SHP77 (cell line): ENCODE measurements at regions not wholly inside any gene's neighbourhood (a gene's known extent, or its start where the extent isn't known, plus 50 kb on each side); places are given as distances from the start of the nearest gene placed in this dataset.
"Not testable (repeated sequence)": the region's sequence is repeated elsewhere in the genome, so short reads cannot be mapped to it uniquely, and the experiment has no call there.

ENCODE experiments used
- DNase-seq, 2 experiments: peaks; one replicate each; lab custom pipeline; 2025; lab: John Stamatoyannopoulos, UW

DNA sequence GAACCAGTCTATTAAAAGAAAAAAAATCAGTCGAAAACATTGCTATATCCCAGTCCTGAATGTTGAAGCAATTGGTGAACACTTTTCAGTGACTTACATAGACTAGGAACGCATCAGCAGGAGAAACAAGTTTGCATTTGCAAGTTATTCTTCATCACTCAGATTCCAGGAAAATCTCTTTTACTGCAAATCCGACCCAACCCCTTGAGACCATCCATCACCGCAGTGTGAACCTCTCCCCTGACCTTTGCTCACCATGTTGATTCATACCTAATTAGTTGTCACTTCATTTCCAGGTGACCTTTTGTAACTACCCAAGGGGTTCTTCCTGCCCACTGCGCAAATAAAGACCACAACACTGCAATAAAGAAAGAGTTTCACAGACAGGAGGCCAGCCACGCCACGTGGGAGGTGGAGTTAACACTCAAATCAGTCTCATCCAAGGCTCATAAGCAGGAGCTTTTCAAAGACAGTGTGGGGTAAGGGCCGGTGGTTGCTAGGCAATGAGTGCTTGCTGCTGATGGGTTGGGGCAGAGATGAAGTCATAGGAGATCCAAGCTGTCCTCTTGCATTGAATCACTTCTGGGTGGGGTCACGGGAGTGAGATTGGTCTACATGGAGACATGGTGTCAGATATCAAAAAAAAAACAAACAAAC, 241.3 kb upstream of the TMEM132C start:
- no peak for DNase-seq

DNA sequence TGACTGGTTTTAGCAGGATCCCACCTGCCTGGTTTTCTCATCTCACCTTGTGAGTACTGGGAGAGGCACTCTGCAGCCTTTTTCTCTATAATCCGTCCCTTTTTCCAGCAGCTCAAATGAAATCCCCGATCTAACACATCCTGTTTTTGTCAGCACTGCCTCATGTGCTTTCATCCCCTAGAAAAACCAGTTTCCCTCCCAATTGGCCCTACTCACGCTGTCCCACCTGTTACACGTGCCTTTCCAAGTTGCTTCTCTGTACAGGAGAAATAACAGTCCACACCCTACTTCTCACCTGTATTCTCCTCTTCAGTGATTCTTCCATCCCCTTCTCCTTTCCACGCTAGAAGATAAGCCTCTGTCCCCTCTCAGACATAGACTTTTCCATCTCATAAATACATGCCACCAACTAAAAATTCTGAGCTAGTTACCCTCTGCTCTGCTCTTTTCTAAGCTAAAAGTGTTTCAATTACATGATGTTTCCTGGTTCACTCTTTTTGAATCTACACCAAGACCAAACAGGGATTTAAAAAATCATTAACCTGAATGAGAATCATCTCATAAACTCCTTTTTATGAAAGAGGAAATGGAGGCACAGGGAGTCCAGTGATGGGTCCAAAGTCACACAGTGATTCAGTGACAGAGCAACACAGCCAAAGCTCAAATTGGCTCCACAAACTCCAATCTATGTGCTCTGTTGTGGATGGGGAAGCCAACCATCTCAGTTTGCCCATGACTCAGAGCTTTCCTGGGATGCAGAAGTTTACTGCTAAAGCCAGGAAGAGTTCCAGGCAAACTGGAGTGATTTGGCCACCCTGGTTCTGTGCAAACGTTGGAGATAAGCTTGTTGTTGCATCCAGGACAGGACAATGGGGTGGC, 240.0 kb upstream of the TMEM132C start:
- no peak for DNase-seq

DNA sequence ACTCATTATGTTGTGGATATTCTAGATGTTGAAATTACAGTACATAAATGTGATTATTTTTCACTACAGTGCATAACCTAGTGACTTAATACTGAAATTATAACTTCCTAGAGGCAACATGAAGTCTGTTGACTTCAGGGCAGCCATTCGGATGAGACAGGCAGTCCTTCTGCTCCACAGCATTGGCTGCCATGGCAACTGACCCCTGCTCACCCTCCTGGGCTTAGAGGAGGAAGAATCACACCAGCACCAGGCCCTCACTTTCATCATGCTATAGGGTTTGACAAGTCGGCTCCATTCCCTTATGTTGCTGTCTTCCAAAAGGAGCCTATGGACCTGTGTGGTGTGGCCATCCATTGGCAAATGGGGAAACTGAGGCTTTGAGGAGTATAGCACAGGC, 233.5 kb upstream of the TMEM132C start:
- no peak for DNase-seq

DNA sequence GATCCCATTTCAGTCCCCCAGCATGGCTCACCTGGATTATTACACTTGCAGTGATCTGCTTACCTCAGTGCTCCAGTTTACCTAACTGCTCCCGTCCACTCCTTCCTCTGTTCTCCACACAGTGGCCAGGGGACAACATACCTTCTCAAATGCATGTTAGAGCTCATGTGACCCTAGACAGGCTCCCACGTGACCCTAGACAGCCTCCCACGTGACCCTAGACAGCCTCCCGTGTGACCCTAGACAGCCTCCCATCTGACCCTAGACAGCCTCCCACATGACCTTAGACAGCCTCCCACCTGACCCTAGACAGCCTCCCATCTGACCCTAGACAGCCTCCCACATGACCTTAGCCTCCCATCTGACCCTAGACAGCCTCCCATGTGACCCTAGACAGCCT, 226.0 kb upstream of the TMEM132C start:
- no peak for DNase-seq

DNA sequence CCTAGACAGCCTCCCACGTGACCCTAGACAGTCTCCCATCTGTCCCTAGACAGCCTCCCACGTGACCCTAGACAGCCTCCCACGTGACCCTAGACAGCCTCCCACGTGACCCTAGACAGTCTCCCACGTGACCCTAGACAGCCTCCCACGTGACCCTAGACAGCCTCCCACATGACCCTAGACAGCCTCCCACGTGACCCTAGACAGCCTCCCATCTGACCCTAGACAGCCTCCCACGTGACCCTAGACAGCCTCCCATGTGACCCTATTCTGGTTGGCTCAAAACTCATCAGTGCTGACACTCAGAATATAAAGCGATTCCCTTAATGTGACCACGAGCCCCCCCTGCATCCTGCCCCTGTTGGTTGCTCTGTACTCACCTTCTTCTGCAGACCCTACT, 224.7 kb upstream of the TMEM132C start:
- not testable (repeated sequence) for DNase-seq

DNA sequence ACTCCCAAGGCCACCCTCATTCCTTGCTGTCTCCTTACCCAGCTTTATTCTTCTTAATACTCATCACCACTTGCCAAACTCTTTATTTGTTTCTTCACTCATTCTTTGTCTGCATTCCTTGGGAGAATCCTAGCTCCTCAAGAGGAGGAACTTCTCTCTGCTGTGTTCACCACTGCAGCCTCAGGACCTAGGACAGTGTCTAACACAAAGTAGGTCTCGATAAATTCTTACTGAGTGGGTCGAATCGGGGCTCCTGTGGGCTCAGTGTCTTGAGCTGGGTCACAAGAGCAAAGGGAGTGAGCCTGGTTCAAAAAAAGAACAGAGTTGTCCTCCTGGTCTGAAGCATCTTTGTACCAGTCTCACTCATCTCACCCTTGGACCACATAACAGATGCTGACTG, 224.1 kb upstream of the TMEM132C start:
- DNase-seq = no peak

DNA sequence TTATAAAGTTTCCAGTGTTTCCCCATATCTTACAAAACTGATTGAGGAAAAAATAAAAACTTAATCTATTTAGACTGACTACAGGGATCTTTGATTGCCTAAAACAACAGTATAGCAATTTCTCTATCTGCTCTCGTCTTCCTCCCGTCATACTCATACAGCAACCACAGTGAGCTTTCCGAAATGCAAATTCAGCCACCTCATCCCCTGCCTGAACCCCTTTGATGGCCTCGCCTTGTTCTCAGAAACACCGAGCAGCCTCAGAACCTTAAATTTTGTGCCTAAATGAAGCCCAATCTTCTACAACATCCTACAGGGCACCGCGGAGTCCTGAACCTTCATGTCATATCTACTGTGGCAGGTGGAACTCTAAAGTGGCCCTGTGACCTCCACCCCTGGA, 223.7 kb upstream of the TMEM132C start:
- DNase-seq = no peak

DNA sequence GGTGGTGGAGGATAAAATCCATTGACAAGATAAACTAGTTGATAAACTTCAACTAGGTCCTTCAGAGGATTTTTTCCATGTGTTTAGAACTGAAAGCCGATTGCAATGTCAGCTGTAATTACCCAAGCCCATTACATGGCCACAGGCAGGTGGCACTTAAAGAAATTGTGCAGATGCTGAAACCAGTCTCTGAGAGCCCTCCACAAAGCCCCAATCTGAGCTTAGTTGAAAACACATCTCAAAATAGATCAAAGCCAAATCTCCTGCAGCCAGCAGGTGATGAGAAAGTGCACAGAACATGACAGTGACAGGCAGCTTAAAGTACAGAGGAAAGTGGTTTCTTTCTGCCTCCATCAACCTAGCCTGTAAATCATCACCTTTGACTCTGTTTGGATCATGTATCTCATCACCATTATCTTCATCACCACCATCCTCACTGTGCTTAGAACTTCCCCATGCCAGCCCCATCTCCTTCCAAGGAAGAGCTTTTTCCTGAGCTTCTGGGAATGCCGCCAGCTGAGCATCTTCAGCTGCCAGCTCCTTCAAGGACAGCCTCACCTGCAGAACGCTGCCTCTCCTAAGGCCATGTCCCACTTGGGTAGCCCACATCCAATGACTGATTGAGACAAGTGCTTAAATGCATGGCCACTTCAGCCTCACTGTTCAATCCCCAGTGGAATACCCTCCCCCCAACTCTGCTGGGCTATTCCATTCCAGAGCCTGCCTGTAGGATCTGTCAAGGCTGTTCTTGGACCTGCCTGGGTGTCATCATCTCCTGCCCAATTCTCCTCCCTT, 219.5 kb upstream of the TMEM132C start:
- no peak for DNase-seq

DNA sequence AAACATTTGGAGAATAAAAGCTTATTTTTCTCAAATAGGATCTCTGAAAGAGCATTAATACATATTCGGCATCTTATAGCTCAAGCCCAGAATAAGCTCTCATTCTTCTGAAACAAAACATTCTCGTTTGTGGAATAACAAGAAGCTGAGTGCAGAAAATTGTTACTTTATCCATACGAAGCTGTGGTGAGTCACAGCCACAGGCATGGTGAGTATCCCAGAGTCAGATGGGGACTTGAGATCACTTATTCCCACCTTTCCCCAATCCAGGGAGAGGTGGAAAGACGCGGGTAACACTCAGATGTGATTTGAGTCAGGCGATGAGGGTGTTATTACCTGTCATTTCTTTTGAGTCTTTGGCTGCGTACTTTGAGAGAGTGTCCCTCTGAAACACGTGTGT, 214.6 kb upstream of the TMEM132C start:
- no peak for DNase-seq

DNA sequence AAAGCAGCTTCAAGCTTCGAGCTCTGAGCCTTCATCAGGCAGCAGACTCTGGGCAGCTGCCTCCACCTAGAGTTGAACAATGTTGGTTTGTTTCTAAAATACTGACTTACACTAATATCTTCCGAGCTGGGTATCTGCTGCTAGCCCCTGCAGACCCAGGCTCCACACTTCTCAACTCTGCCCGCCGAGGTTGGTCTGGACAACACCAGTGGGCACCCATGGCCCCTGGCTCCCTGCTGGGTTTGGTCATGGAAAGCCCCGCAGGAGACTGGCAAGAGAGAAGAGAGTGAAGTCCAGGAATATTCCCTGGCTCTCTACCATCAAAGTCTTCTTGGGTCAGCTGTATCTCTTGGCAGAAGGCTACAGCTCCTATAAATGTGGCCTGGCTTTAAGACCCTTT, 214.2 kb upstream of the TMEM132C start:
- no peak for DNase-seq

DNA sequence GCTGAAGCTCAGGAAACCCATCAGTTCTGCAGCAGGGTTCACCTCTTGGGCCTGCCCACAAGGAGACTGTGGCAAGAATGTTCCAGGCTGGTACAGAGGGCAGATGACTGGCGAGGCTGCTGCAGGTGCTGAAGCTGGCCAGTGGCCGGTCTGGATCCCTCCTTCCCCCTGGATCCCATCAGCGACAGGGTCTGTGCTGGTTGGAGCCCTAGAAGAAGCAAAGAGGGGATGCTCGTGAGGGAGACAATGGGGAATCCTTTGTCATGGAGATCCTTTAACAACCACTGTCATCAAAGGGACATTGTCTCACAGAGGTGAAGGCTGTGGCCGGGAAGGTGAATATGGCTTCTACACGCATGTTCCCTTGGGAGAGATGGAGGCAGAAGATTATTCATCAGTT, 211.4 kb upstream of the TMEM132C start:
- no peak for DNase-seq

DNA sequence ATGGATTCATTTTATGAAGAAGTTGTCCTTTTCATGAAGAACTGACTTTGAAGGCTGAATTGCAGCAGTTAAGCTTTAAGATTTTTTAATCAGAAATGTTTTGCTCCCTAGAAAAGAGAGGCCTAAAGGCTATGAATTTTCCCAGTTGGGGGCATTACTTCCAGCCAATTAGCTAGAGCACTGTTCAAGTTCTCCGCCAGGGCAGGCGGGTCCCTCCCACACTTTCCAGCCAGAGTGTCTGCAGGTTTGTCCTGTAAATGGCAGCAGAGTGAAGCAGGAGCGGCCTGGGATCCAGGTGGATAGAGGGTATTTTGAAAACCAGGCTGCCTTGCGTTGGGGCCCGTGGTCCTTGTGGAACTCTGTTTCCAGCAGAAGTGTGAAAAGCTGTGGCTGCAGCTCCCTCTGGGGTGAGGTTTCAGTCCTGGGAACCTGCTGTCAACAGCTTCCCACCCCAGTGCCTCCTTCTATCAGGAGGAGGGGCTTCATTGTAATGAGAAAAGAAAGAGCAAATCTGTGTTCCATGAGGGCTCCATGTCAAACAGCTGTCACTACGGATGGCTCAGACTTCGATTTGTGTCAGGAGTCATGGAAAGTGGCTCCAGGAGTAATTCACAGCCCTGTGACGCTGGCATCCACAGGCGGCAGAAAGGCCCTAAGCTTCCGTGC, 210.7 kb upstream of the TMEM132C start:
- DNase-seq = no peak

DNA sequence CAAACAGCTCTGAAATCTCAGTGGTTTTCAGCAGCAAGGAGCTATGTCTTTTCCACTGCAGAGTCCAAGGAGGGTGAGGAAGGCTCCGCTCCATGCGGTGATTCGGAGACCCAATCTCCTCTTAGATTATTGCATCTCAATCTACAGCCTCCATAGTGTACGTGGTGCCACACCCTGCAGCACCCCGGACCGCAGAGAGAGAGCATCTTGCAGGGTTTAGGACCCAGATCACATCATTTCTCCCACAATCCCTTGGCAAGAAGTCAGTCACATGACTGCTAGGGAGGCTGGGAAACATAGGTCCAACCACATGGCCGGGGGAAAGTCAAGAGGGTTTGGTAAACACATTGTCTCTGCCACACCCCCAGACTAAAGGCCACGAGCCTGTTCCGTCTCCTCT, 209.4 kb upstream of the TMEM132C start:
- no peak for DNase-seq

DNA sequence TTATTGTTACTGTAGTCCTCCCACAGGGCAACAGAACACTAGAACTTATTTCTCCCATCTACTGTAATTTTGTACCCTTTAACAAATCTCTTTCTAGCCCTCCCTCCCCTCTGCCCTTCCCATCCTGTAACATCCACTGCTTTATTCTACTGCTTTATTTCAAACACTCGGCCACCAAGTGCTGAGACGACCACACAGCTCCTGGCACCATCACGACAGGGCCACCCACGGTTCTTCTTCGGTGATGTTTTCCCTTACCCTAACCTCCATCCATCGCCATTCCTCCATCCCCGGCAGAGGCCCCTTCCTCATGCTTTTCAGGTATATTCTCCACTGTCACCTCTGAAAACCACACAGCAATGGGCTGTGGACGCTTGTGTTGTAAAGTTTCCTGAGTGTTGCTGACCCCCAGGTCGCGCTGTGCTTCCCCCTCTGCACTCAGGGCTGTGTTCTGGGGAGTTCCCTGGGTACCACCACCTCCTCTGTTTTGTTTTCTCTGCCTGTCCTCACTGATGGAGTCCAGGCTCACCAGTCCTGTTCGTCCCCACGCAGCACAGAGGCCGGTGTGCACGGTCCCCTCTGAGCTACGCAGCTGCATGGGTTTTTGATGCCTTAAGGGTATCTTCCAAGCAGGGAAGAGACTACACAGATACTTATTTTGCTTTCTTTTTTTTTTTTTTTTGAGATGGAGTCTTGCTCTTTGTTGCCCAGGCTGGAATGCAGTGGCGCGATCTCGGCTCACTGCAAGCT, 207.2 kb upstream of the TMEM132C start:
- no peak for DNase-seq

DNA sequence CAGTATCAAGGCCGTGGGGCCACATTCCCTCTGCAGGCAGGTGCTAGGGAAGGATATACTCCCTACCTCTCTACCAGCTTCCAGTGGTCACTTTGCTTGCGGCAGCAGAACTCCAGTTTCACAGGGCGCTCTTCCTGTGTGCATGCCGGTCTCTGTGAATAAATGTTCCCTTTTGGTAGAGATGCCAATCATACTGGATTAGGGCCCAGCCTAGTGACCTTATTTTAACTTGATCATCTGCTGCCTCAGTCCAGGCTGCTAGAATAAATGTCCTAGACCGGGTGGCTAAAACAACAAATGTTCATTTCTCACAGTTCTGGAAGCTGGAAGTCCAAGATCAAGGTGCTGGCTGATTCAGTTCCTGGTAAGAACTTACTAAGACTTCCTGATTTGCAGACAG, 198.8 kb upstream of the TMEM132C start:
- DNase-seq = no peak

DNA sequence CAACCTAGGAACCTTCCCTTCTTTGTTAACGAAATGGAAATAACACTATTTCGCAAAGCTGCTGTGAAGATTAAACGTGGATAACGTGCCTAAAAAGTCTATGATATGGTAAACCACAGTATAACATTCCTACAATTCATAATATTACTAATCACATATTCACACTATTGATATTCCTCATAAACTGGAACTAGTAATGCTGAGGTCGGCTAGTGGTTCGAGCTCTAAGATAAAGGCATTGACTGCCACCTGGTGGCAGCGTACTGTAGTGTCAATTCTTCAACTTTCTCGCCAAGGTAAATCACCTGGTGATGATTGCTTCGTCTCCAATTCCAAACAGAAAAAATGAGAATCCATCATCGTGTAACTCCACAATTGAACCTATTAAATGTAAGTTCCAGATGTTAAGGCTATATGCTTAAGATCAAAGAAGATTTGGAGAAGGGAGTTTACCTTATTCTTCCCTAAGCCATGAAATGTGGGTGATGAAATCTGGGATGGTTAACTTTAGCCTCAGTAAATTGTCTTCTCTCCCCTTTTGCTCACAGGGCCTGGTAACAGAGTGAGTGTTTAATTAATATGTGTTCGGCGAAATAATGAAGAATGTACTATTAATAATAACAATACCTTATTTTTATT, 197.5 kb upstream of the TMEM132C start:
- peak; percentile 68 to 70 for DNase-seq

DNA sequence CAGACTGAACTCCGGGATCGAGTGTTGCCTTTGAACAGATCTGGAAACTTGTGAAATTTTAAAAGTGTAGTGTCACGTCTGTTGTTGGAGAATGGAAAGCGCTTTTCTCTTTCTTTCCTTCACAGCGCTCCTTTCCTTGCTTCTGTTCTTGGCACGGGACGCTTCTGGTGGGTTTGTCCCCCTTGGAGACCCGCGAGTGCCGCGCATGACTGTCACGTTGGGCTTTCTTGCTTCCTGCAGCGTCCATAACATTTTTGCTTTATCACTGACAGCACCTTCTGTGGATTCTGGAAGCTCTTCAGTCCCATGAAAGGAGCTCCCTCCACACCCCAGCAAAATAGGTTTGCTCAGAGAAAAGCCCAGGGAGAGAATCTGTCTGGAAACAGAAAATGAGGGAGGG, 193.0 kb upstream of the TMEM132C start:
- DNase-seq = no peak

DNA sequence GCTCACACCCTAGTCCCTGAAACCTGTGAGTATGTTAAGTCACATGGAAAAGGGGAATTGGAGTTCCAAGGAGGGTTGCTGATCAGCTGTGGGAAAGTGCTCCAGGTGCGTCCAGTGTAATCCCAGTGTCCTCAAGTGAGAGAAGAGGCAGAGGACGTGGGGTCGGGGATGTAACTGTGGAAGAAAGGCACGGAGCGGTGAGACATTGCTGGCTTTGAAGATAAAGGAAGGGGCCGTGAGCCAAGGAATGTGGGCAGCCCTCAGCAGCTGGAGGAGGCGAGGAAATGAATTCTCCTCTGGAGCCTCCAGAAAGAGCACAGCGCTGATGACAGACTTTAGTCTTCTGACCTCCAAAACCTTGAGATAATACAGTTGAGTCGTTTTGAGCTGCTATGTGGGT, 191.6 kb upstream of the TMEM132C start:
- no peak for DNase-seq

DNA sequence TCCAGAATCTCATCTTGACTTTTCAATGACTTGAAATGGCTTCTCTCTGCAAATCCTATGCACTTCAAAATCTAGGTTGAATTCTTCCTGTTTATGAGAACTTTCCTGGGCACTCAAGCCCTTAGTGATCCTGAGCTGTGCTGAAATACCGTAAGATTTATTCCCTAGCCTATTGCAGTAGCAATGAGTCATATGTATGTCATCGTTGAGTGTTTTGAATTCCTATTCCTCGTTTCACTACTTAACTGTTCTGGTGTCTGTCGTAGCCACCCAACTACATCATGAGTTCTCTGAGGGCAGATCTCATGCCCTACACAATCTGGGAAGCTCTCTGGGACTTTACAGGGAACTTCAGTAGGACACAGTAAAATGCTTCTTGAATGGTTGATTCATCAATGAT, 190.8 kb upstream of the TMEM132C start:
- DNase-seq = no peak

DNA sequence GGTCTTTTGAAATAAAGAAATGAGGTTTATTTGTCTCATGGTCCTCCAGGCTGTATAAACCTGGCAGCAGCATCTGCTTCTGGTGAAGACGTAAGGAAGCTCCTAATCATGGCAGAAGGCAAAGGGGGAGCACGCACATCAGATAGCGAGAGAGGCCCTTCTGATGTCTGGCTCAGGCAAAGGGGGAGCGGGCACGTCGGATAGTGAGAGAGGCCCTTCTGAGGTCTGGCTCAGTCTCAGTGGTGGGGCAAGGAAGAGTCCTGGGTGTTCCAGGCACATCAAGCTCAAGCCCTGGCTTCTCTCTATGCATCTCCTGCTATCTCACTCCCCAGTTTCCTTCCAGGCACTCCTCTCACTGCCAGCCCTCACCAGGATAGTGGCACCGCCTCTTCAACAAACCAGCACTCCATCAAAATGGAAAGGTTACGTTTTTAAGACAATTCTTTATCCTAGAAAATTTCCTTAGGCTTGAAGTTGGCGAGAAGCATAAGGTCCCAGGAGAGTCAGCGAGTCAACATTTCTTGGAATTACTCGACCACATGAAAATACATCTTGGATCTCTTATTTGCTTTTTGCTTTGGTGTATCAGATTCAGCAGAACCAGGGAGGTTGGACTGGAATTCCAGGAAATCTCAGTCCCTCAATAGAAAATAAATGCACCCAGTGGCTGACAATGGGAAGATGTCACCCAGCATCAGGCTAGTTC, 189.6 kb upstream of the TMEM132C start:
- no peak for DNase-seq
